ENCODE measurements at regions not wholly inside any gene's neighbourhood (a gene's known extent, or its start where the extent isn't known, plus 50 kb on each side); places are given as distances from the start of the nearest gene placed in this dataset.

DNA sequence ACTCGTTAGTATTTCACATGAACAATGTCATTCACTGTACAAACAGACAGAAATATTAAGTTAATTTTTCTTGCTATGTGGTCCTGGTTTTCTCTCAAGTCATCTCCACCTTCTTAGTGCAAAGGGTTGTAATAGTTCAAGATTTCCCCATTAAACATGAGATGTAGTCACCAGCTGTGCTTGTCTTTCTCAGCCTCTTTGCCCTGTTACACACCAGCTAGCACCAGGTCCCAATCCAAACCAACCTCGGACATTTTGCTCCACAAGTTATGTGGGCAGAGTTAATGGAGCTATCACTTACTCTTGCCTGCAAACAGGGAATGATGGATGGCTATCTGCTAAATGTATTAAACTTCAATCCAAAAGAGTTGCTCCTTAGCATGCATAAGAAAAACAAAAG, 328.1 kb downstream of the TLE1 start:
- TF ChIP-seq, protein P1, sequence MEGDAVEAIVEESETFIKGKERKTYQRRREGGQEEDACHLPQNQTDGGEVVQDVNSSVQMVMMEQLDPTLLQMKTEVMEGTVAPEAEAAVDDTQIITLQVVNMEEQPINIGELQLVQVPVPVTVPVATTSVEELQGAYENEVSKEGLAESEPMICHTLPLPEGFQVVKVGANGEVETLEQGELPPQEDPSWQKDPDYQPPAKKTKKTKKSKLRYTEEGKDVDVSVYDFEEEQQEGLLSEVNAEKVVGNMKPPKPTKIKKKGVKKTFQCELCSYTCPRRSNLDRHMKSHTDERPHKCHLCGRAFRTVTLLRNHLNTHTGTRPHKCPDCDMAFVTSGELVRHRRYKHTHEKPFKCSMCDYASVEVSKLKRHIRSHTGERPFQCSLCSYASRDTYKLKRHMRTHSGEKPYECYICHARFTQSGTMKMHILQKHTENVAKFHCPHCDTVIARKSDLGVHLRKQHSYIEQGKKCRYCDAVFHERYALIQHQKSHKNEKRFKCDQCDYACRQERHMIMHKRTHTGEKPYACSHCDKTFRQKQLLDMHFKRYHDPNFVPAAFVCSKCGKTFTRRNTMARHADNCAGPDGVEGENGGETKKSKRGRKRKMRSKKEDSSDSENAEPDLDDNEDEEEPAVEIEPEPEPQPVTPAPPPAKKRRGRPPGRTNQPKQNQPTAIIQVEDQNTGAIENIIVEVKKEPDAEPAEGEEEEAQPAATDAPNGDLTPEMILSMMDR (IDR thresholded peaks at IDR 0.05; ENCODE audit: low read depth, low read length, missing control alignments): no peak
- DNase-seq (ENCODE audit: low read depth): no peak
- no peak overlapping the region for H3K4me3 ChIP-seq (ENCODE audit: low read depth, low read length)

DNA sequence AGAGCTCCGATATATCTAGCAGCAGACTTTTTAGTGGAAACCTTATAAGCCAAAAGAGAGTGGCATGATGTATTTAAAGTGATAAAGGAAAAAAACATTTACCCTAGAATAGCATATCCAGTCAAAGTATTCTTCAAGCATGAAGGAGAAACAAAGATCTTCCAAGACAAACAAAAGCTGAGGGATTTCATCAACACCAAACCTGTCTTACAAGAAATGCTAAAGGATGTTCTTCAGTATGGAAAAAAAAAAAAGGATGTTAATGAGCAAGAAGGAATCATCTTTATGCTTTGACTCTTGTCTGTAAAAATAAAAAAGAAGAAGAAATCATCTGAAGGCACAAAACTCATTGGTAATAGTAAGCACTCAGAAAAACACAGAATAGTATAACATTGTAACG, 338.2 kb downstream of the TLE1 start:
- H3K4me3 ChIP-seq (ENCODE audit: low read depth, low read length): no peak overlapping the region
- DNase-seq (ENCODE audit: low read depth): no peak
- TF ChIP-seq, protein P1 (IDR thresholded peaks at IDR 0.05; ENCODE audit: low read depth, low read length, missing control alignments): no peak

DNA sequence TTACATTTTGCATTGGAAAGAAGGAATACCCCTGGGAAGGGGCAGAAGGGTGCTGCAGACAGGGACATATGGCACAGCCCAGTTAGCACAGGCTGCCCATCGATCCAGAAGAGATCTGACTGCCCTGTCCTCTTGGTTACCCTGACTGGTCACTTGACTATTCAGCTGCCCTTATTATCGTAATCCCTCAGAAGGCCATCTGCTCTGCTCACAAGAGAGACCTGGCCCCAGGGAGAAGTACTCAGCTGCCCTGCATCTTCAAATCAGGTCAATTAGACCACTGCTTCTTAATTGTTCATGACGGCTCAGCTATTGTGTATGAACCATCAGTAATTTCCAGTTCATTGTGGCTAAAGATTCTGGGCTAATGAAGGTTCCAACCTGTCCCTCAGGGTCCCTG, 345.0 kb downstream of the TLE1 start:
- H3K4me3 ChIP-seq (ENCODE audit: low read depth, low read length): no peak overlapping the region
- DNase-seq (ENCODE audit: low read depth): no peak
- TF ChIP-seq, protein P1 (IDR thresholded peaks at IDR 0.05; ENCODE audit: low read depth, low read length, missing control alignments): no peak

DNA sequence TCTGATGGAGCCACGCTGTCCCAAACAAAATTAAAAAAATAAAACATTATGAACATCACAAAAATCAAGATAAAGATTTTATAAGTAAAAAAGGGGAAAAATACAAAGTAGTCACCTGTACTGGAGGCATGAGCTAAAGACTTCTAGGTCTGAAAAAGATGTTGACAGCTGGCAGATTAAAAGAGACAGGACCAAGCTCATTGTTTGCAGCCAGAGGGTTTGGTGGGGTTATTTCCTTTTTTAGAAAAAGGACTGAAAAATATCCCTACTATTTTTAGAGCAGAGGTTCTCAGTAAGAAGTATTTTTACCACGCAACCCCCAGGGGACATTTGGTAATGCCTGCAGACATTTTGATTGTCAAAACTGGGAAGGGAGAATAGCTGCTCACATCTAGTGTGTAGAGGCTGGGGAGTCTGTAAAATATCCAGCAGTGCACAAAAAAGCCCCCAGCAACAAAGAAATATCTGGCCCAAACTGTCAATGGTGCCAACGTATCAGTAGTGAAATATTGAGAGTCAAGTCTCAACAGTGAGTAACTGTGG, 353.4 kb downstream of the TLE1 start:
- TF ChIP-seq, protein P1 (IDR thresholded peaks at IDR 0.05; ENCODE audit: low read depth, low read length, missing control alignments): no peak
- no peak for DNase-seq (ENCODE audit: low read depth)

DNA sequence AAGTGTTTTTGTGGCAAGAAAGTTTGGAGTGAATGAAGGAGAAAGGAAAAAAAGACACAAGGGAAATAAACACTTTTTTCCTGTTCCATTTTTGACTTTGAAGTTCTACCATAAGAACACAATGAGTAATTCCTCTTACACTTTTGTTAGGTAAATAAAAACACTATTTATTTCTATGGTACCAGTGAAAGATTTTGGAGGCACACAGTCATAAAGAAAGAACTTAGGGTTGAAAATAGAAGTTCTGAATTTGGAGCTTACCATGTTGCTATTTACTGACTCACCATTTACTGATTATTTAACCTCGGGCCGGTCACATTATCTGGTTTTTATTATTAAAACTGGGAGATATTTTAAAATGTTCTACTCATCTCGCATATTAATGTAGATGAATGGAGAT, 367.8 kb downstream of the TLE1 start:
- DNase-seq (ENCODE audit: low read depth): no peak
- TF ChIP-seq, protein P1 (IDR thresholded peaks at IDR 0.05; ENCODE audit: low read depth, low read length, missing control alignments): no peak
- H3K4me3 ChIP-seq (ENCODE audit: low read depth, low read length): no peak overlapping the region

More for the DNA sequence above, 353.4 kb downstream of the TLE1 start:
- H3K4me3 ChIP-seq (ENCODE audit: low read depth, low read length): no peak overlapping the region

DNA sequence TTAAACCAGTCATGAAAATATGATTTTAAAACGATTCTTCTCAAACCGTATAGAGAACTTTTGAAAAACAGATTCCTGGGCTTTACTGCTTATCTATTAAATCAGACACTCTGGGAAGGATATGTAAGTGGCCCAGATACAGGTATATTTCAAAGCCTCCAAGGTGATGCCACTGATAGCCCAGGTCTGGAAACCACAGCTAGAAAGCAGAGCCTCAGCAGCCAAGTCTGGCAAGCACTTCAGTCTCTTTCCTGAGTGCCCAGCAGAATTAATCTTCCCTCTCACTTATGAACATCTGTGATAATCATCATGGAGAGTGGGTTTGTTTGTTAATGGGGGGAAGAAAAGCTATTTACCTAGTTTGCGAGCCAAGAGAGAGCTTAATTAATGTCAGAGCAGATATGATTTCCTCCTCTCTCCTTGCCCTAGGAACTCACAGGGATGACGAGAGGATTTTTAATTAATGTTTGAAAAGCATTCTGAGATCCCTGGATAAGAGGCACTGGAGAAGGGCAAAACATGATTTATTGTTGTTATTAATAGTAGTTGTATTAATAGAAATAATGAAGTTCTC, 368.4 kb downstream of the TLE1 start:
- no peak for DNase-seq (ENCODE audit: low read depth)
- TF ChIP-seq, protein P1 (IDR thresholded peaks at IDR 0.05; ENCODE audit: low read depth, low read length, missing control alignments): no peak
- H3K4me3 ChIP-seq (ENCODE audit: low read depth, low read length): no peak overlapping the region

DNA sequence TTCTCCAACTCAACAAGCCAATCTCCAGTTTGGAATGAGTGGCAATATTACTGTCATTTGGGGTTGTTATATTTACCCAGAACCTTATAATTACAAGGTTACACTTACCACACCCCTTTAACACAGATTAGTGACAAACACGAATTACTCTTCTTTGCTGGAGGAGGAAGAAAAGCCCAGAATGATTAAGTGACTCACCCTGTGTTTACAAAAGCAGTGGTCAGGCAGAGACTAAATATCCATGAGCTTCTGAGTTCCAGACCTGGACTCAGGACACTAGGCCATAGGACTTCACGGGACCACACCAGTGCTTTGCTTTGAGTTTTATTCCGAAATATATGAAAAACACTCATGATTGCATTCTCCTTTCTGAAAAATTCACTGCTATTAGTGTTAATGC, 370.8 kb downstream of the TLE1 start:
- TF ChIP-seq, protein P1 (IDR thresholded peaks at IDR 0.05; ENCODE audit: low read depth, low read length, missing control alignments): no peak
- no peak overlapping the region for H3K4me3 ChIP-seq (ENCODE audit: low read depth, low read length)
- no peak for DNase-seq (ENCODE audit: low read depth)
